DOHH2 (cell line): ENCODE measurements at regions not wholly inside any gene's neighbourhood (a gene's known extent, or its start where the extent isn't known, plus 50 kb on each side); places are given as distances from the start of the nearest gene placed in this dataset.

Experiments
- EZH2phosphoT487 ChIP-seq: fragments of 200-600 bp; sonication (generic); IDR thresholded peaks from 2 replicates; pipeline ENCODE4 v1.6.1; 2017; ENCODE audit warnings: borderline replicate concordance, mild to moderate bottlenecking, antibody characterized with exemption, low read length, moderate library complexity, mixed read lengths
- TF ChIP-seq, protein P1 (sequence below): fragments of 200-600 bp; sonication (generic); IDR thresholded peaks from one replicate; pipeline ENCODE4 v1.5.1; 2014; ENCODE audit warnings: antibody characterized with exemption, mild to moderate bottlenecking, low read depth, low read length; ENCODE audit not compliant: poor library complexity, severe bottlenecking

- TF ChIP-seq, protein P1, sequence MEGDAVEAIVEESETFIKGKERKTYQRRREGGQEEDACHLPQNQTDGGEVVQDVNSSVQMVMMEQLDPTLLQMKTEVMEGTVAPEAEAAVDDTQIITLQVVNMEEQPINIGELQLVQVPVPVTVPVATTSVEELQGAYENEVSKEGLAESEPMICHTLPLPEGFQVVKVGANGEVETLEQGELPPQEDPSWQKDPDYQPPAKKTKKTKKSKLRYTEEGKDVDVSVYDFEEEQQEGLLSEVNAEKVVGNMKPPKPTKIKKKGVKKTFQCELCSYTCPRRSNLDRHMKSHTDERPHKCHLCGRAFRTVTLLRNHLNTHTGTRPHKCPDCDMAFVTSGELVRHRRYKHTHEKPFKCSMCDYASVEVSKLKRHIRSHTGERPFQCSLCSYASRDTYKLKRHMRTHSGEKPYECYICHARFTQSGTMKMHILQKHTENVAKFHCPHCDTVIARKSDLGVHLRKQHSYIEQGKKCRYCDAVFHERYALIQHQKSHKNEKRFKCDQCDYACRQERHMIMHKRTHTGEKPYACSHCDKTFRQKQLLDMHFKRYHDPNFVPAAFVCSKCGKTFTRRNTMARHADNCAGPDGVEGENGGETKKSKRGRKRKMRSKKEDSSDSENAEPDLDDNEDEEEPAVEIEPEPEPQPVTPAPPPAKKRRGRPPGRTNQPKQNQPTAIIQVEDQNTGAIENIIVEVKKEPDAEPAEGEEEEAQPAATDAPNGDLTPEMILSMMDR, result no peak
- no peak for TF ChIP-seq EZH2phosphoT487
These were observed 204.7 kb downstream of the FBXO15 start for GRCh38 chr18:73942956-73943355.
